Limb (tissue), 2 donors: ENCODE measurements at regions not wholly inside any gene's neighbourhood (a gene's known extent, or its start where the extent isn't known, plus 50 kb on each side); places are given as distances from the start of the nearest gene placed in this dataset.

Experiments used
- DNase-seq, 2 donors: peaks; one replicate each; pipeline ENCODE4 v3.0.0-alpha.2; 2016; ENCODE audit errors: extremely low spot score in 2 of 2

DNA sequence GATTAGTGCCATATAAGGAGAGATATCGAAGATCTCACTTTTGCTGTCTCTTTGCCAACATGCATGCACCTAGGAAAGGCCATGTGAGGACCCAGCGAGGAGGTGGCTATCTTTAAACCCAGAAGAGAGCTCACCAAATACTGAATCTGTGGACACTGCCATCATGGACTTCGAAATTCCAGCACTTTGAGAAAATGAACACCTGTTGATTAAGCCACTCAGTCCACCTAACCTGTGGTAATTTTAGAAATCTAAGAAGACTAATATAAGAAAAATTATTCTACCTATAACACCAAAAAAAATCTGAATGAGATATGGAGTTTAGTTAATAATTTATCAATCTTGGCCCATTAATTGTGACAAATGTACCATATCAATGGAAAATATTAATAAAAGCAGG is 193.6 kb upstream of the CARD18 start:
- DNase-seq: no peak

DNA sequence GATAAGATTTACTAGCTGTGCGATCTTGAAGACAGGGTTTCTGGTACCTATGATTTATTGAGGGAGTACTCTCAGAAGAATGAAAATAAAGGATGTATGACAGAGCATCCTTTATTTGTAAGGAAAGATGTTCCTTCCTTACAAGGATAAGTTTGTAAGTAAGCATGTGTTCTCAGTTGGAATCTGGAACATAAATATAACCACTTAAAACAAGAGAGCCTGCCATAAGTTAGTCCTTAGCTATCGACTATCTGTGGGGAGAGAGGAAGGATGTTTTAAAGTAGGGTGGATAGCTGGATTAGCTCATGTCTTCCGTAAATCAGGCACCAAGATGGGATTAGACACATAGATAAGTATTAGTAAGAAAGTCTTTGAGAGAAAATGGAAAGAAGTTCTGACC is 192.6 kb upstream of the CARD18 start:
- no peak for DNase-seq

DNA sequence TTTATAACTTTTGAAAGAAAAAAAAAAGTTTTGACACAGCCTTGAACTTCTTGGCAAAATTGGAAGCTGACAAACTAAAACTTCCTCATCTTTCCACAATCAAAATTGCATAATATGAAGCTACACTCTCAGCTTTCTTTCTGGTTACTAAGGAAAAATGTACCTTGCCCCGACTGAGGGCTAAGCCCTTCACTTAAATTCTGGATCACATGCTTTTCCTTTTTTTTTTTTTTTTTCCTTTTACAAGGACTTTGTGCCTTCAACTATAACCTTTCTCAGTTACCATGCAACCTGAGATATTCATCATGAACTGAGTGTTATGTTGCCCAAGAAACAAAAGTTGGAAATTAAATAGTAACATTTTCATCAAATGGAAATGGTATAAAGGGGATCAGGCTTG is 188.5 kb upstream of the CARD18 start:
- no peak for DNase-seq

DNA sequence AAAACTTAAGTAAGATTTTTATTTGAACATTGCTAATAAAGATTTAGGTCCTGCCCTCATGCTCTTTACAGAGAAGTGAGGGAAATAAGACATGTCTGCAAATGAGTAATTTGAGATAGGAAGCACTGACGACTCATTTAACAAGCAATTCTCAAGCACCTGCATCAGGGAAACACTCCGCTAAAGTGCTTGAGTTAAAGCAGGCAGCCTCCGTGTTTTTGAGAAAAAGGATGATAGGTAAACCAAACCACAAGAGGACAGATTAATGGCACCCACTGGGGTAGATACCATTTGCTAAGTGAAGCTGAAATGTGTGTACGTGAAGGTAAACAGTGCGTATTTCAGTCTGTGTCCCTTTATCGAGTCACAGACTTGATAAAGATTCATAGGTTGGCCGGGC is 184.6 kb upstream of the CARD18 start:
- DNase-seq: no peak

DNA sequence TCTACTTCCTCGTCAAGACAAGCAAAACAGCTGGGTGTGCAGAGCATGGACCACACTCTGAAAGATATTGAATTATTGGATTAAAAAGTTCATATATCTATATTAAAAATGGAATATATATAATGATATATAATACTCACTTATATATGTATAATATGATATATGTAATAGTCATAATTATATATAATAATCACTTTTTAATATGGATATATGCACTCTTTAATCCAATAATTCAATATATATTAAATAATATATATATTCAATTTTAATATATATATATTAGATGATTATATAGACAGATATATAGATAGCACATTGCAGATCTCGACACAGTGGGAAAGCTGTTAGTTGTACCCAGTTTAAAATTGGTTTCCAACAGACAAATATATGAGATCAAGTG is 182.1 kb upstream of the CARD18 start:
- no peak for DNase-seq

DNA sequence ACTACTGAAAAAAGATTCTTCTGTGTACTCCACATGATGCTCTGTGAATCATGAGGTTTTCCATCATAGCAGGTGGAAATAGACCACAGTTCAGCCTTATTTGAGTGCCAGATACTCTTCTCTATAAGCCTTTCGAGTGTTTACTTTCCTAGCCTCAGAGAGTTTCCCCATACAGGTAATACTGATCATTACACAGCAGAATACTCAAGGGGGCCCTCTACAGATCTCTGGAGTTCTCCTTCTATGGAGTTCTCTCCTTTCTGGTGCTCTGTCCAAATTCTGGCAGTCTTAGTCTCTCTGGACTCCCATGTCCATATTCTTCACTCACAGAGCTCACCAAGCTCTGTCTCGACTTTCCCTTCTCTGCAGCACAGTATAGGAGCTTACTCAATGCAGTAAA is 175.7 kb upstream of the CARD18 start:
- DNase-seq: no peak

DNA sequence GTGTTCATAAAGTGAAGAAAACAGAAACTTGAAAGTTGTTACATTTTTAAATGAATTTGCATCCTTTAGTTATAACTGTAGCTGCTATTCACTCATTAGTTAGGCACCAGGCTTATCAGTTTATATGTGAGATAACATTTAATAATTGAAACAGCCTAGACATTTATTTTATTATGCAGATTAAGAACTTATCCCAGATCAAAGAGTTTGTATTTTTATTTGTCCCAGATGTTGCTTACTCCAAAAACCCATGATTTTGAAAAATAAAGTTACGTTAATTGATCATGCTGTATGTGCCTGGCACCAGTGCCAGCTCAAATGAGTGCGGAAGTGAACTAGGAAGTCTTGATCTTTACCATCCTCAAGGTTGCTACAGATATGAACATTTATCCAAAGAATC is 172.7 kb upstream of the CARD18 start:
- DNase-seq: no peak

DNA sequence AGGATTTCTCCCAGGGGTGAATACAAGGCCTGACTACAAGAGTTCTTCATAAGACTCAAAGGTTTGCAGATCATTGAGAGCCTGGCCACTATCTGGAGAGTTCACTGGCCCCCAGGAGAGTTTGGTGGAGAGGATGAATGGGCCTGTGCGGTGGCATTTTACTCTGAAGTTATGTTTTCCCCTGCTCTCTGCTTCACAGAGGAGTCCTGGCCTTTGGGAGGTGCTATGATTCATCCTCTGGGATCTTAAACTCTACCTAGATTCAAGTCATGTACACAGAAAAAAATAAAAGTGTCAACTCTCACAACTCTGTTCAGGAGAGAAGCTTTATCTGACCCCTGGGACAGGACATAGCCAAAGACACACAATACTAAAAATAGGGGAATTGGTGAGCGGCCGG is 159.1 kb upstream of the CARD18 start:
- DNase-seq: no peak

DNA sequence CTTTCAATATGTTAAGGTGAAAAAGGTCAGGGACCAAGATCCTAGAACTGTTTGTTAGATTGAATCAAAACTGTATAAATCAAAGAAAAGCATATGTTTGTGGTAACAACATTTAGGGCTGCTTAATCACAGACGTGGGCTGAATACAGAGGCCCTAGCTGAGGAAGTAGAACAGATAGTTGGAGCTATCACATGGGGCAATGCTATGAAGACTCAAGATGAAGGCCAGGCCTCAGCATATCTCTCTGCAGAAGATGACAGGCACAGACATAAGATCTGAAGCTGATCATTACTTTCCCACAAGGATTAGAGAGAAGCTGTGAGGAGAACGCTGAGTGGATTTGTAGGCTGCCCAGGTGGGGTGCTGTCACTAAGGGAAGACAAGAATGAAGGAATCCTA is 158.6 kb upstream of the CARD18 start:
- DNase-seq: no peak

DNA sequence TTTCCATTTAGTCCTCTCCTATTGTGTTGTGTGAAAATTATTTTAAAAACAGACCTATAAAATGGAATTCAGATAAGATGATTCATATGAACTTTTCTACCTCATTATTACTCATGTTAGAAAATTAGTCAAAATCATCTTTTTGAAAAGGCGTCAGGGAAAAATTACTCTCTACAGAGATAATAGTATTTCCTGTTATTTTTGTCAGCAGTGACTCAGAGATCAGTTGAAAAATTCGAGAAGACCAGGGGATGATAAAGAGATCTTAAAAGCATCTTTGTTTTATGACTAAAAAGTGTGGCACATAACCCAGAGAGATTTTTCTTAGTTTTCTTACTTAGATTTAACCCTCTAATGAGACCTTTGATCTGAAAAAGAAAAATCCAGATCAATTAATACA is 157.9 kb upstream of the CARD18 start:
- DNase-seq: no peak

DNA sequence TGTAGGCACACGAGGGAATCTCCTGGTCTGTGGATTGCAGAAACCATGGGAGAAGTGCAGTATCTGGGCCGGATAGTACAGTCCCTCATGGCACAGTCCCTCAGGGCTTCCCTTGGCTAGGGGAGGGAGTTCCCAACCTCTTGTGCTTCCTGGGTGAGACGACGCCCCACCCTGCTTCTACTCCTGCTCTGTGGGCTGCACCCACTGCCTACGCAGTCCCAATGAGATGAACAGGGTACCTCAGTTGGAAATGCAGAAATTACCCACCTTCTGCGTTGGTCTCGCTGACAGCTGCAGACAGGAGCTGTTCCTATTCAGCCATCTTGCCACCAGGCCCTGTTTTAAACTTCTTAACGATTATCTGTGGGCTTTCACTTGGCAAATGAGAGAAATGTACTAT is 157.2 kb upstream of the CARD18 start:
- DNase-seq: no peak

DNA sequence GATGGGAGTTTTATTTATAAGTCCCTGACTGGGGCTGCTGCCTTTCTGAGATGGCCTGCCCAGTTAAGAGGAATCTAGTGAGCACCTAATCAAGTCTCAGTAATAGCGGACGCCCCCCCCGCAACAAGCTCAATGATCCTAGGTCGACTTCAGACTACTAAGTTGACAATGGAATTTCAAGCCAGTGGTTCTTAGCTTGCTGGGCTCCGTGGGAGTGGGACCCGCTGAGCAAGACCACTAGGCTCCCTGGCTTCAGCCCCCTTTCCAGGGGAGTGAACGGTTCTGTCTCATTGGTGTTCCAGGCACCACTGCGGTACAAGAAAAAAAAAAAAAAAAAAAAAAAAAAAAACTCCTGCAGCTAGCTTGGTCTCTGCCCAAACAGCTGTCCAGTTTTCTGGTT is 156.8 kb upstream of the CARD18 start:
- DNase-seq: no peak

DNA sequence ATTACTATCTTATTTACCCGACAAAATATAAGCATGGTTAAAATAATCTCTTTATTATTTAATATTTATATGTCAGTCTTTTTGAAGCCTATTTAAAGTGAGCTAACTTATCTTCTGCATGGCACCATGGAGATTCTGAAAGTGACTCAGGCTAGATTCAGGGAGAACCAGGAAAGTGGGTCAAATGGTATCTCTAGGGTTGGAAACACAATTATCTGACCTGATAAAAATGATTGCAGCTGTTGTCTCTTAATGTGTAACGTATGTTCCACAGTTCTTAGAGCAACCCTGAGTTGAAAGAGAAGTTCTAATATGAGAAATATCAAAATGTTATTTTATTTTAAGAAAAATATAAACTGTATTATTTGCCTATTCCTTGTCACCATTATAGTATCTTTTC is 143.1 kb upstream of the CARD18 start:
- DNase-seq: no peak

DNA sequence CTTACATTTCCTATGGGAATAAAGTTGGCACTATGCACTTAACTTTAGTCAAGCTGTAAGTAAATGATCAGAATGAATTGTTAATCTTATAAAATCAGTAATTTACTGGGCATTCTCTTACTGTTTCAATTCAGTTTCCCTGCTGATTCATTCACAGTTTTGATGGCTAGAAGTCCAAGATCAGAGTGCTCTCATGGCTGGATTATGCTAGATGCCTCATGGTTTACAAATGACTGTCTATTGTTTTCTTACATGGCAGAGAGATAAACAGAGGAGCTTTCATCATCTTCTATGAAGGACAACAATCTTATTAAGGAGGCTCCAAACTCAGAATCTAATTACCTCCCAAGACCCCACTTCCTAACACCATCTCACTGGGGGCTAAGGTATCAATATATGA is 135.1 kb upstream of the CARD18 start:
- DNase-seq: no peak

DNA sequence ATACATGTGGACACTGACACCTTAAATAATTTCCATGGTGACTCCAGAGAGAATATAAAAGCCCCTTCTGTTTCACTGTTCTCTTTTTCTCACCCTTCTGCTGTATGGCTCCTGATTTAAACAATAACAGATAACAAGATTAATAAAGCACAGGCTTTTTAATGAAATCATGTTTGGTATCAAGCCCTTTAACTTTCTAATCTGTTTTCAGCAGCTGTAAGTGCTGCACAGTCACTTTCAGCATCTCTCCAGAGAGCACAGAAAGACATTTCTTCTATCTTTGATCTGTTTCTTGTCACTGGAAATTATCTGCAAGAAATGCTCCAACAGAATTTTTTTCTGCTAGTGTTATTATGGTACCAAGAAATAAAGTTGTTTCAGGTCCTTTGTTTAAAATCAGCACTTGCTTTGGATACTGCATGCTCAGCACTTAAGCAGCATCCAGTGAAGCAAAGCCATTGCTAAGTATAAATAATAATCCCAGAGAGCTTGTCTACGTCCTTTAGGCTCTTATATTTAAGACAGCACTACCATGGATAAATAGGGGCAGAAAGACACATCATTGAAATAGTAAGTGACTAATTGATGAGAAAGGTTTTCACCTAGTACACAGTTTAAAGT is 134.2 kb upstream of the CARD18 start:
- no peak for DNase-seq

DNA sequence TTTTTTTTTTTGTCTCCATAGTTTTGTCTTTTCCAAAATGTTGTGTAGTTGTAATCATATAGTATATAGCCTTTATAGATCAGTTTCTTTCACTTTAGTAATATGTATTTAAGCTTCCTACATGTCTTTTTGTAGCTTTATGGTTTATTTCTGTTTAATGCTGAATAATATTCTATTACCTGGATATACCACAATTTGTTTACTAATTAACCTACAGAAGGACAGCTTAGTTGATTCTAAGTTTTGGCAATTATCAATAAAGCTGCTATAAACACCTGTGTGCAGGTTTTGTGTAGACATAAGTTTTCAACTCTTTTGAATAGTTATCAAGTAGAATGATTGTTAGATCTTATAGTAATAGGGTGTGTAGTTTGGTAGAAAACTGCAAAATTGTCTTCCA is 130.3 kb upstream of the CARD18 start:
- DNase-seq: no peak

DNA sequence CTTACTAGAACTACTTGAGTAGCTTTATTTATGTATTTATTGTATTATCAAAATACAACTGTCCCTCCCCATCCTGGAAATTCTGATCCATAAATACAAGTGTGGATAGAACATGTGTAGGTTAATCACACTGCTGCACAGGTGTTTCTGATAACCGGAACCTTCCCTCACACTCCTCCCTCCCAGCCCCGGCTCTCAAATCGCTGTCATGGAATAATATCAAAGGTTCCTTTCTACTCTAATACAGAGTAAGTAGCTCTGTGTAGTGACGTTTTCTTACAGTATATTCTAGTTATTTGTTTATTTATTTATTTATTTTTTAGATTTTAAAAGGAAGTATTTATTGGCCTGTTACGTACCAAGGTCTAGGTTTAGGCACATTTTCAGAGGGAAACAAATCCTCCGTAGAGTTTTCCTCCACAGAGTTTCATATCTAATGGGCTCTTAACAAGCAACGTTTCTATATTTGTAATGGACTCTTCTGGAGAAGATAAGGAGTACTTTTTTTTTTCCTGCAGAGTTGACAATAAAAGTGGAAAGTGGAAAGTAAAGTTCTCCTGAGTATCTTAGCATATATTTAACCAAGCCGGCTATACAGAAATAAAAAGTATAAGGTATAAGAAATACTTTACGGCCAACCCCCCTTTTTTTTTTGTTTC is 129.0 kb upstream of the CARD18 start:
- no peak for DNase-seq

DNA sequence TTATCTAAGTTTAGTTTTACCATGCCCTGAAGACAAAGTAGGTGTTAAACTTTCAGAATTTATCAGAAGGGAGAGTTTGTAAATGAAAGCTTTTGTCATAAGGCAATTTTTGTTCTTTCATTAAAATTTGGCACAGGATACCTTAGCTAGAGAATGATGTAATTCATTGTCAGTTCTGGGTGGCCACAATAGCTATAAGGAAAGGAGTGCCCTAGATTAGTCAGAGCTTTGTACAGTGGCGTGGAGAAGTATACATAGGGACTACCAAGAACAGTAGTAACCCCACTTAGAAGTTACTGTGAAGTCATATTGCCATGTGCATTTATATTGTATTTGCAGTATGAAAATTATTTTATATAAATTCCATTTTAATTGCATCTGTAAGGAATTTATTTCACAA is 126.3 kb upstream of the CARD18 start:
- DNase-seq: no peak

DNA sequence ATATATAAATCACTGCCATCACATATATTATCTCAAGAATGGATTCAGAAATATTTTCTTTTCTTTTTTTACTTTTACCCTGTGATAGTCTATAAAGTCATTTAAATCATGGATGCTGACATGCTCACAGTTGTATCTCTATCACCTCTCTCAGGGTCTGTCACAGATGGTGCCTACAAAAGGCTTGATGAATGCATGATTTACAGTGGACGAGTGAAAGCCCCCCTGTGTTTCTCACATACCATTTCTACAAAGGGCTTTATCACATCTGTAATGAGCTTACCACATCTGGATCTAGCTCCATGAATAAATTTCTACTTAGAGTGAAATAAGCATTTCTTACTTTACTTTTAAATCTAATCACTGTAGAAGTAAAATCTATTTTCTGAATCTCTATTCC is 121.4 kb upstream of the CARD18 start:
- no peak for DNase-seq

DNA sequence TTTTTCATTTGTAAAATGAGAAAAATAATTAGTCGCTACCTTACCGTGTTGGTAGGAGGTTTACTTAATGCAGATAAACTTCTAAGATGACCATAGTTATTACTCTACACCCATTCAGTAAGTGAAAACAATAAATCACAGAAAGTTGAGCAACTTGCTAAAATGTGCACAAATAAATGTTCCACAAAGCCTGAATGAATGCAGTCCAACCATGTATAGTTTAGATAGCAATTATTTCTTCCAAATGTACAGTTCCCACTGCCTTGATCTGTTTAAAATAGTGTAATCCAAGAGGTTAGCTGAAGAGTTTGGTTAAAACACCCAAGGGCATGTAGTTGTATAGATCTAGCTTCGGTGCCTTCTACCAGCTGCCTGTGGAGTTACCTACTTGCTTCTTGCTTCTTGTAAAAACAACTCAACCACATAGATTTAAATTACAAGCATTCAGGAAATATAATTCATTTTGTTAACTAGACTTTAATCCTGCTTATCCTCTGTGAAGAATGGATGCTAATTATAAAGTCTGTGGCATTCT is 106.3 kb upstream of the CARD18 start:
- DNase-seq: no peak

DNA sequence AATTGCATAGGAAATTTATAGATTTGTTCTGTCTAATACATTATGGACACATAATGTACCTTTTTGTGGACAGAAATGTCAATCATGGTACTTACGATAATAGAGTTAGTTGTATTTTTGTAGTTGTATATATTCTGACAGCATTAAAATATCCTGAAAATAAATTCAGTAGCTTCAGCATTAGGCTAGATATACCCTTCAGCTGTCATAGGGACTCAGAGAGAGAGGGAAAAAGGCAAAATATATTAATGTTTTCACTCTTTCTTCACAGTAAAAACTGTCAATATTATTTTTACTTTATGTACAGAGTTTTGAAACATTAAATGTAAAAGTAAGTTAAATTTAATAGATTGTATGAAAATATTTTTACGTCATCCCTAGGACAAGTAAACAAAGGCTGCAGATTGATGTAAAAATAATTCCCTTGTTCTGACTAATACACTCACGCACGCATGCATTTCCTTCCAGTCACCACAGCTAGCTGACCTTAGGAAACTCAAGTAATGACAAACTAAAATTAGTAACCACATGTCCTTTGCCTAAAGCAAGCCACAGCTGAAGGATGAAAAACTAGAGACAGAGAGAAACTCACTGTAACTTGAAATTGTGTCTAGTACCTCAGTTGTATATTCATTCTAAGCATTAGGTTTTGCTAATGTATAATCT is 104.7 kb upstream of the CARD18 start:
- no peak for DNase-seq

DNA sequence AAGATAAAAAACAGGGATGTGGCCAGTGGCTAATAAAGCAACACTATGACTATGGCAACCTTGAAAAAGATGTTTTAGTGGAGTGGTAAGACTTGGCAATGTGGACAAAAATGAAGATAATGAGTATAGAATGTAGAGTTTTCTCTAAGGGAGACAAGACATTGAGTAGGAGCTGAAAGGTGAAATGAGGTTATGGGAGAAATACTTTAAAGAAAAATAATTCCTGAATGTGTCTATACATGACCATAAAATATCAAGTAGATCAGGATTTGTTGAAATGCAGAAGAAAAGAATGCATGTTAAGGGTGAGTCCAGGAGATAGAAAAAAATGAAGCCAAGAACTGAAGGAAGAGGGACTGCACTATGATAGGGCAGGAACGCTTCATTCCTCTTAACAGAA is 101.6 kb upstream of the CARD18 start:
- DNase-seq: no peak

DNA sequence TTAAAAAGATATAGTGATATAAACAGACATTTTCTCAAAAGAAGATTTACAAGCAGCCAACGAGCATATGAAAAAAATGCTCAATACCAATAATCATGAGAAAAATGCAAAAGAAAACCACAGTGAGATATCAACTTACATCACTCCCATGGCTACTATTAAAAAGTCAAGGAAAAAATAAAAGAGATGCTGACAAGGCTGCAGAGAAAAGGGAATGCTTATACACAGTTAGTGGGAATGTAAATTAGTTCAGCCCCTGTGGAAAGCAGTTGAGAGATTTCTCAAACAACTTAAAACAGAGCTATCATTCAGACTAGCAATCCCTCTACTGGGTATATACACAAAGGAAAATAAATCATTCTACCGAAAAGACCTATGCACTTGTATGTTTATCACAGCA is 97.1 kb upstream of the CARD18 start:
- DNase-seq: no peak
